ENCODE measurements at regions not wholly inside any gene's neighbourhood (a gene's known extent, or its start where the extent isn't known, plus 50 kb on each side); places are given as distances from the start of the nearest gene placed in this dataset.

GRCh38 chr6:49341869-49342268 lies 121.2 kb downstream of the MMUT start:
- no peak overlapping the region for H2BK120ac ChIP-seq (ENCODE audit: low read depth, low read length)
- no peak overlapping the region for H3K4me2 ChIP-seq (ENCODE audit: low read length, poor library complexity, severe bottlenecking)
- WGBS: 86% methylated on average over 2 of the region's 3 CpGs
- H3K14ac ChIP-seq (ENCODE audit: low read length in 2 of 2): no peak overlapping the region
- no peaks in the 10 kb centered on the region for H3K4me1 ChIP-seq (ENCODE audit: control insufficient read depth, insufficient read depth, low read depth, low read length)
- H4K8ac ChIP-seq (ENCODE audit: low read length): no peak overlapping the region
- no peak overlapping the region for H3K9ac ChIP-seq (ENCODE audit: low read length)
- H3K18ac ChIP-seq (ENCODE audit: low read depth in 1 of 2, low read length in 2 of 2): no peak overlapping the region
- no peaks in the 10 kb centered on the region for H3K9me3 ChIP-seq (ENCODE audit: control insufficient read depth, low read length)
- H2AK5ac ChIP-seq (ENCODE audit: low read length, severe bottlenecking): no peak overlapping the region
- no peak for DNase-seq
- no peak overlapping the region for H3K27ac ChIP-seq (ENCODE audit: low read length, poor library complexity, severe bottlenecking)
- H2BK5ac ChIP-seq (ENCODE audit: low read depth, low read length, poor library complexity, severe bottlenecking): no peak overlapping the region
- H3K27me3 ChIP-seq (ENCODE audit: control insufficient read depth in 1 of 2, insufficient read depth in 1 of 2, low read length in 2 of 2): no peaks in the 10 kb centered on the region
- H3K79me1 ChIP-seq (replicated peaks; ENCODE audit: low read length, poor library complexity, severe bottlenecking): no peaks in the 10 kb centered on the region
- H2BK12ac ChIP-seq (ENCODE audit: low read length in 2 of 2): no peak overlapping the region
- H2AFZ ChIP-seq (ENCODE audit: low read depth, low read length): no peak overlapping the region
- no peak overlapping the region for H3K23ac ChIP-seq (ENCODE audit: low read length in 2 of 2)
- H3K4me3 ChIP-seq (ENCODE audit: insufficient read depth in 1 of 2, low read depth in 1 of 2, low read length in 2 of 2): no peak overlapping the region
- no peak overlapping the region for H3K4ac ChIP-seq (ENCODE audit: low read depth in 1 of 2, low read length in 2 of 2)
- H4K91ac ChIP-seq (ENCODE audit: low read length): no peak overlapping the region
- H3K36me3 ChIP-seq (ENCODE audit: control insufficient read depth in 1 of 2, insufficient read depth in 2 of 2, low read depth in 1 of 2, low read length in 2 of 2): no peaks in the 10 kb centered on the region
- no peak overlapping the region for H2BK15ac ChIP-seq (ENCODE audit: low read depth, poor library complexity, severe bottlenecking)

- Histone ChIP-seq H2BK15ac (ENCODE audit: low read depth, poor library complexity, severe bottlenecking) (no peak overlapping the region), H3K4me2 (ENCODE audit: low read length, poor library complexity, severe bottlenecking) (no peak overlapping the region), H3K4ac (ENCODE audit: low read depth in 1 of 2, low read length in 2 of 2) (no peak overlapping the region), H3K18ac (ENCODE audit: low read depth in 1 of 2, low read length in 2 of 2) (no peak overlapping the region), H3K4me1 (ENCODE audit: control insufficient read depth, insufficient read depth, low read depth, low read length) (no peaks in the 10 kb centered on the region), H3K27ac (ENCODE audit: low read length, poor library complexity, severe bottlenecking) (no peak overlapping the region), H4K91ac (ENCODE audit: low read length) (no peak overlapping the region), H3K9me3 (ENCODE audit: control insufficient read depth, low read length) (no peaks in the 10 kb centered on the region), H3K27me3 (ENCODE audit: control insufficient read depth in 1 of 2, insufficient read depth in 1 of 2, low read length in 2 of 2) (no peaks in the 10 kb centered on the region), H3K14ac (ENCODE audit: low read length in 2 of 2) (no peak overlapping the region), H2BK120ac (ENCODE audit: low read depth, low read length) (no peak overlapping the region), H3K23ac (ENCODE audit: low read length in 2 of 2) (no peak overlapping the region), H2BK5ac (ENCODE audit: low read depth, low read length, poor library complexity, severe bottlenecking) (no peak overlapping the region), H3K4me3 (ENCODE audit: insufficient read depth in 1 of 2, low read depth in 1 of 2, low read length in 2 of 2) (no peak overlapping the region), H2BK12ac (ENCODE audit: low read length in 2 of 2) (no peak overlapping the region), H4K8ac (ENCODE audit: low read length) (no peak overlapping the region), H3K36me3 (ENCODE audit: control insufficient read depth in 1 of 2, insufficient read depth in 2 of 2, low read depth in 1 of 2, low read length in 2 of 2) (no peaks in the 10 kb centered on the region), H3K79me1 (replicated peaks; ENCODE audit: low read length, poor library complexity, severe bottlenecking) (no peaks in the 10 kb centered on the region), H2AK5ac (ENCODE audit: low read length, severe bottlenecking) (no peak overlapping the region), H2AFZ (ENCODE audit: low read depth, low read length) (no peak overlapping the region), H3K9ac (ENCODE audit: low read length) (no peak overlapping the region)
- DNase-seq: no peak
- WGBS: 93% methylated on average over 2 of the region's 3 CpGs
These were observed 124.0 kb downstream of the MMUT start for GRCh38 chr6:49339096-49339495.

- WGBS: 11% methylated on average over 4 of the region's 6 CpGs
- no peak overlapping the region for H3K27ac ChIP-seq (ENCODE audit: low read length, poor library complexity, severe bottlenecking)
- peak; percentile 70 for DNase-seq
These were observed 126.4 kb downstream of the MMUT start for GRCh38 chr6:49336514-49337131.

GRCh38 chr6:49333345-49334125 lies 129.5 kb downstream of the MMUT start:
- no peak overlapping the region for H3K27ac ChIP-seq (ENCODE audit: low read length, poor library complexity, severe bottlenecking)
- no peak overlapping the region for H2AFZ ChIP-seq (ENCODE audit: low read depth, low read length)
- H3K4me2 ChIP-seq (ENCODE audit: low read length, poor library complexity, severe bottlenecking): no peak overlapping the region
- H2BK120ac ChIP-seq (ENCODE audit: low read depth, low read length): no peak overlapping the region
- DNase-seq: no peak
- no peak overlapping the region for H3K4me3 ChIP-seq (ENCODE audit: insufficient read depth in 1 of 2, low read depth in 1 of 2, low read length in 2 of 2)
- no peak overlapping the region for H2AK5ac ChIP-seq (ENCODE audit: low read length, severe bottlenecking)
- H3K79me1 ChIP-seq (replicated peaks; ENCODE audit: low read length, poor library complexity, severe bottlenecking): no peaks in the 10 kb centered on the region
- no peak overlapping the region for H3K4ac ChIP-seq (ENCODE audit: low read depth in 1 of 2, low read length in 2 of 2)
- H3K23ac ChIP-seq (ENCODE audit: low read length in 2 of 2): no peak overlapping the region
- H4K8ac ChIP-seq (ENCODE audit: low read length): no peak overlapping the region
- WGBS: 95% methylated on average over 1 of the region's 4 CpGs
- H3K9me3 ChIP-seq (ENCODE audit: control insufficient read depth, low read length): no peaks in the 10 kb centered on the region
- H3K4me1 ChIP-seq (ENCODE audit: control insufficient read depth, insufficient read depth, low read depth, low read length): no peaks in the 10 kb centered on the region
- H2BK12ac ChIP-seq (ENCODE audit: low read length in 2 of 2): no peak overlapping the region
- no peak overlapping the region for H3K18ac ChIP-seq (ENCODE audit: low read depth in 1 of 2, low read length in 2 of 2)
- H2BK15ac ChIP-seq (ENCODE audit: low read depth, poor library complexity, severe bottlenecking): no peak overlapping the region
- no peak overlapping the region for H3K9ac ChIP-seq (ENCODE audit: low read length)
- H3K36me3 ChIP-seq (ENCODE audit: control insufficient read depth in 1 of 2, insufficient read depth in 2 of 2, low read depth in 1 of 2, low read length in 2 of 2): no peaks in the 10 kb centered on the region
- H4K91ac ChIP-seq (ENCODE audit: low read length): no peak overlapping the region
- H3K27me3 ChIP-seq (ENCODE audit: control insufficient read depth in 1 of 2, insufficient read depth in 1 of 2, low read length in 2 of 2): no peaks in the 10 kb centered on the region
- H2BK5ac ChIP-seq (ENCODE audit: low read depth, low read length, poor library complexity, severe bottlenecking): no peak overlapping the region
- H3K14ac ChIP-seq (ENCODE audit: low read length in 2 of 2): no peak overlapping the region

More at GRCh38 chr6:49336514-49337131, 126.4 kb downstream of the MMUT start:
- Histone ChIP-seq H3K4me2 (ENCODE audit: low read length, poor library complexity, severe bottlenecking) (no peak overlapping the region), H2BK120ac (ENCODE audit: low read depth, low read length) (no peak overlapping the region), H3K14ac (ENCODE audit: low read length in 2 of 2) (no peak overlapping the region), H3K23ac (ENCODE audit: low read length in 2 of 2) (no peak overlapping the region), H2AFZ (ENCODE audit: low read depth, low read length) (peak overlapping the region; percentile 39), H2BK5ac (ENCODE audit: low read depth, low read length, poor library complexity, severe bottlenecking) (no peak overlapping the region), H3K27me3 (ENCODE audit: control insufficient read depth in 1 of 2, insufficient read depth in 1 of 2, low read length in 2 of 2) (no peaks in the 10 kb centered on the region), H3K4me3 (ENCODE audit: insufficient read depth in 1 of 2, low read depth in 1 of 2, low read length in 2 of 2) (no peak overlapping the region), H3K9me3 (ENCODE audit: control insufficient read depth, low read length) (no peaks in the 10 kb centered on the region), H3K4ac (ENCODE audit: low read depth in 1 of 2, low read length in 2 of 2) (no peak overlapping the region), H3K18ac (ENCODE audit: low read depth in 1 of 2, low read length in 2 of 2) (no peak overlapping the region), H3K79me1 (replicated peaks; ENCODE audit: low read length, poor library complexity, severe bottlenecking) (no peaks in the 10 kb centered on the region), H4K8ac (ENCODE audit: low read length) (no peak overlapping the region), H2BK15ac (ENCODE audit: low read depth, poor library complexity, severe bottlenecking) (no peak overlapping the region), H2BK12ac (ENCODE audit: low read length in 2 of 2) (no peak overlapping the region), H4K91ac (ENCODE audit: low read length) (no peak overlapping the region), H3K4me1 (ENCODE audit: control insufficient read depth, insufficient read depth, low read depth, low read length) (no peaks in the 10 kb centered on the region), H2AK5ac (ENCODE audit: low read length, severe bottlenecking) (no peak overlapping the region), H3K36me3 (ENCODE audit: control insufficient read depth in 1 of 2, insufficient read depth in 2 of 2, low read depth in 1 of 2, low read length in 2 of 2) (no peaks in the 10 kb centered on the region), H3K9ac (ENCODE audit: low read length) (no peak overlapping the region)
